GM18519 (cell line): ENCODE measurements at regions not wholly inside any gene's neighbourhood (a gene's known extent, or its start where the extent isn't known, plus 50 kb on each side); places are given as distances from the start of the nearest gene placed in this dataset.
"Not testable (repeated sequence)": the region's sequence is repeated elsewhere in the genome, so short reads cannot be mapped to it uniquely, and the experiment has no call there.

Experiments used
- ATAC-seq: cut with Tn5 transposase; IDR thresholded peaks from one replicate; pipeline ENCODE4 v1.9.1; 2021; ENCODE audit warnings: mild to moderate bottlenecking, moderate library complexity; ENCODE audit not compliant: unreplicated experiment, low FRiP score

GRCh38 chr10:43852644-43853214 is 204.0 kb upstream of the ZNF32 start:
- ATAC-seq: no peak

DNA sequence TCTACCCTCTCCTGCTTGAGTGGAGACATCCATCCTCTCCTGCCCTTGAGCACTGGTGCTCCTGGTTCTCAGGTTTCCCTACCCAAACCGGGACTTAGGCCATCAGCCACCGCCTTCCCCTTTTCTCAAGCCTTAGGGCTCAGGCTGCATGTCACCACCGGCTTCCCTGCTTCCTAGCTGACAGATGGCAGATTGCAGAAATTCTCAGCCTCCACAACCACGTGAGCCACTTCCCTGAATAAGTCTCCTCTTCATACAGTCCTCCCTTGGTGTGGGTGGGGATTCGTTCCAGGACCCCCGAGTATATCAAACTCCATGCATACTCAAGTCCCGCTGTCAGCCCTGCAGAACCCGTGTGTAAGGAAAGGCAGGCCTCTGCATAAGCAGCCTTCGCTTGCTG is 203.5 kb upstream of the ZNF32 start:
- ATAC-seq: no peak

GRCh38 chr10:43851030-43851429 is 202.3 kb upstream of the ZNF32 start:
- ATAC-seq: no peak

DNA sequence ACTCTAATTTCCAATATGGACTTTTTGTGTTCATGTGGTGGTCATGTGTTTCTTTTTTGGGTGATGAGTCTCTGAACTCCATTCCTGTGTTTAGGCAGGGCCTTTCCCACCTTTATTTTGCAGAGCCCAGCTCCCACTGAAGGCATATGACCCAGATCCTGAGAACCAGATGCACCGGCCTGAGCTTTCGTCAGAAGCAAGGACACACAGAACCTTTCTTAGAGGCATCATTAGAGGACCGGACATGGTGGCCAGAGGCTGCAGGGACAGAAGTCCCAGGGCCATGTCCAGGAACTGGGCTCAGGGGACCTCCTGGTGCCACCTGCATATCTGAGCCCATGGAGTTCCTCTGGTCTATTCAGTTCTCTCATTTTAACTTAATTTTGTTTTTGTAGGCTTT is 200.9 kb upstream of the ZNF32 start:
- ATAC-seq: no peak

GRCh38 chr10:43846968-43847367 is 198.3 kb upstream of the ZNF32 start:
- ATAC-seq: no peak

DNA sequence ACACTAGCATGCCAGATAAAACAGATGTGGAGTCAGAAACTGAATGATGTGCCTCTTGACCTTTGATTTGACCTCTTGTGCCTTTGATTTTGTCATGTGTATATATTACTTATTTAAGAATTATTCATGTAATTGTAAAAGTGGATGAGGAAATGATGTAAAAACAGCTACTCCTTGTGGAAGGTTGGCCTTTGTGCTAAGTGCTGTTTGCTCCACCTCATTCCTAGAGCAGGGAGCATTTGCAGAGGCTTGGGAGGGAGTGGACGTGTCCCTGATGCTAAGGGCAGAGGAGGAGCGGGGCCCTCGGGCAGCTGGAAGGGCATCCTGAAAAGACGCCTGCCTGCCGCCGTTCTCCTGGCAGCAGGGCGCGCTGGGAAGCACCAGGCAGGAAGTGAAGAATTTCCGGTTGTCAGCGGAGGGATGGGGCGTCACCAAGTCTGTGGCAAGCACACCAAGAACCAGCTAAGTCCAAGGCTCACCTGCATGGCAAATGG is 197.6 kb upstream of the ZNF32 start:
- no peak for ATAC-seq

- no peak for ATAC-seq
Measured at GRCh38 chr10:43845121-43845520, 196.4 kb upstream of the ZNF32 start.

DNA sequence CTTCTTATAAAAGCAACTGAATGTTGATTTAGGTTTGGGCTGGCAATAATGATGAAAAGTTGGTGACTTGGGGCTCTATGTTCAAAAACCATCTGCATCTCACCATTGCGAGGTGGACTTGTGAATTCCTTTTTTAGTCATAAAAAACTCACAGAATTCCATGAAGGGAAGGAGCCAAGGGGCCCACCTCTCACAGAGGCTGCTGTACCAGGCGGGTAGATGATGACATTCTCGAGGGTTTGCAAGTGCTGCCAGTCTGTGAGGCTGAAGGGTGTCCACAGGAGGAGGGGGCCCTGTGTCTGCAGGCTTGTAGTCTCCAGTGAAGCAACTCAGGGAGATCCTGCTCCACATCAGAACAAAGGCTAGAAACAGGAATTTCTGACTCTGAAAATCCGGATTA is 195.5 kb upstream of the ZNF32 start:
- ATAC-seq: no peak

- ATAC-seq: no peak
Measured at GRCh38 chr10:43843321-43844101, 194.8 kb upstream of the ZNF32 start.

DNA sequence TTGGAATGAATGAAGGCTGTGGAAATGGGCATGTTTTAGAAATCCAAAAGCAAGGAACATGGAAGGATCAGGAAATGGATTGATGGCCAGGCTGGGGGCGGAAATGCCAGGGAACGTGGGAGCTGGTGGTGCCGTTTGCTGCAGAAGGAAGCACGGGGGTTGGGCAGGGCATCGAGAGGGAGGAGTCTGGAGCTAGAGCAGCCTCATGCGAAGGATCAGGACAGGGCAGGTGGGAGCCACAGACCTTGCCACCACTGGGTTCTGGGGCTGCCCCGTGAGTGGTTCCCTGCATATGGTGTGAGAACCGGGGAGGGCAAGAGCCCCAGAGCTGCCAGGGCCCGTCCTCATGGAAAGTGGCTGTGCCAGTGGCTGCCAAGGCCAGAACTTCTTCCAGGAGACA is 193.8 kb upstream of the ZNF32 start:
- no peak for ATAC-seq

GRCh38 chr10:43842072-43842471 is 193.4 kb upstream of the ZNF32 start:
- no peak for ATAC-seq

DNA sequence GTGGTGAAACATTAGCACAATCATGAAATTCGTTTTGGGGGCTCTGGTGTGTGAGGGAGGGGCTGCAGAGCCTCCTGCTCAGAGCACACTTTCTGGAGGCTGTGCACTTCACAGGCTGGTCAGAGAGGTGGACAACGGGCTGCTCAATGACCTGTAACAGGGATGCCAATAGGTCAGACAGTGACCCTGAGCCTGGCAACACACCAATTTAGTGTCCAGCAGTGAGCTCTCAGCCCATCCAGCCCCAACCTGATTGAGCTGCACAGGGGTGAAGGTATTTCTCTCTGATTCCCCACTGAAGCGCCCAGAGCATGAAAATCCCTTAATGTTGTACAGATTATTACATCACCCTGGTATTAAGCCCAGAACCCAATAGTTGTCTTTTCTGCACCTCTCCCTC is 191.3 kb upstream of the ZNF32 start:
- no peak for ATAC-seq

DNA sequence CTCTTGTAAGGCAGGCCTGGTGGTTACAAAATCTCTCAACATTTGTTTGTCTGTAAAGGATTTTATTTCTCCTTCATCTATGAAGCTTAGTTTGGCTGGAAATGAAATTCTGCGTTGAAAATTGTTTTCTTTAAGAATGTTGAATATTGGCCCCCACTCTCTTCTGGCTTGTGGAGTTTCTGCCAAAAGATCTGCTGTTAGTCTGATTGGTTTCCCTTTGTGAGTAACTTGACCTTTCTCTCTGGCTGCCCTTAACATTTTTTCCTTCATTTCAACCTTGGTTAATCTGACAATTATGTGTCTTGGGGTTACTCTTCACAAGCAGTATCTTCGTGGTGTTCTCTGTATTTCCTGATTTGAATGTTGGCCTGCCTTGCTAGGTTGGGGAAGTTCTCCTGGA is 186.1 kb upstream of the ZNF32 start:
- ATAC-seq: not testable (repeated sequence)

GRCh38 chr10:43827853-43828252 is 179.2 kb upstream of the ZNF32 start:
- no peak for ATAC-seq

- ATAC-seq: no peak
Measured at GRCh38 chr10:43825984-43826383, 177.3 kb upstream of the ZNF32 start.

GRCh38 chr10:43825421-43825820 is 176.7 kb upstream of the ZNF32 start:
- ATAC-seq: no peak

DNA sequence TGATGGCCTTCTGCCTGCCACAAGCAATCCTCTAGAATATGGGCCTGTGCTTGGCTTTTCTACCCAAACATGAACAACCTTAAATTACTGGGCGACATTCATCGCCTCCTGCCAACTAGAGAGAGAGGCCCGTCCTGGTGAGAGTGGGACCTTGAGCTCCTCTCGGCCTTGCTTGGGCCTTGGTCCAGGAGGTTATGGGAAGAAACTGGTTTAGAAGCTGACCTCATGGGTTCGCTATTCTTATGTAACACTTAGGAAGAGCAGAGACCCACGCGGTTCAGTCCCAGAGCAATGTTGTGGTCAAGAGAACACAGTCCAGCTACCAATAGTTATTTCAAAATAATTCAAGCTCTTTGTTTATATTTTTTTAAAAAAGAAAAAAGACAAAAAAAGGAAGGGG is 176.3 kb upstream of the ZNF32 start:
- ATAC-seq: no peak

DNA sequence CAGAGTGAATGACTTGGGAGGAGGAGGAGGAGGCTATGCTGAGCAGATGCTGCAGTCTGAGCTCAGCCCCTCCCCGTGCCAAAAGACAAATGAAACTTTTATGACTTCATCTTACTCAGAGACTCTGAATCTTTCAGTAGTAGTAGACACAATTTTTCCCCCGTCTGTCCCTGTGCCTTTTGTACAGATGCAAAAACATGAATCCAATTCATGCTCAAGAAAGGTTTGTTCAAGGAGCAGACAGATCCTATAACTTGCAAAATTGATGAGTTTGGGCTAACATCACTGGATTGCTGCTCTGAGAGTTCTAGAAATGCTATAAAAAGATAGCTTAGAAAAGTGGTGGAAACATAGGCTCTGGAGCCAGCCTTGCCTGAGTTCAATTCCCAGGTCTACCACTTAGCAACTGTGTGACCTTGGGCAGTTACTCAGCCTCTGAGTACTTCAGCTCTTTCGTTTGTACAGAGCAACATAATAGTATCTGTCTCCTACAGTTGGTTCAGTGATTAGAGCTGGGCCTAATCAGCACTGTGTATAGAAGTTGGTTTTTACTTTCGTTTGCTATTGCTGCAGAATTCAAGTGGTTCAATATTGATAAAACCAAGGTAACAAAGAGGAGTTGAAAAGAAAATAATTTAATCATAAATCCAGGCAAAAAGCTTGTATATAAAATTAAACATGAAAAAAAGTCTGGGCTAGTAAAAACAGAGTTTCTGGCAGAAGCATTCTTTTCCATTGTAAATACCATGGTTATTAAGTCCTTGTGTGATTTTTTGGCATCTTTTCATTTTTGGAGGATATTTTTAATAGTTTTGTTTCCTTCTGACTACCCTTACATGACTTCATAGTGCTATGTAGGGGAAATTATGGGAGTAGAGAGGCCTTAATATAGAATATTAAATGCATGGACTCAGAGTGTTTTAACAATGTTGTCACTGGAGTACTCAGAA is 174.2 kb upstream of the ZNF32 start:
- ATAC-seq: no peak

- no peak for ATAC-seq
Measured at GRCh38 chr10:43821103-43821502, 172.4 kb upstream of the ZNF32 start.

DNA sequence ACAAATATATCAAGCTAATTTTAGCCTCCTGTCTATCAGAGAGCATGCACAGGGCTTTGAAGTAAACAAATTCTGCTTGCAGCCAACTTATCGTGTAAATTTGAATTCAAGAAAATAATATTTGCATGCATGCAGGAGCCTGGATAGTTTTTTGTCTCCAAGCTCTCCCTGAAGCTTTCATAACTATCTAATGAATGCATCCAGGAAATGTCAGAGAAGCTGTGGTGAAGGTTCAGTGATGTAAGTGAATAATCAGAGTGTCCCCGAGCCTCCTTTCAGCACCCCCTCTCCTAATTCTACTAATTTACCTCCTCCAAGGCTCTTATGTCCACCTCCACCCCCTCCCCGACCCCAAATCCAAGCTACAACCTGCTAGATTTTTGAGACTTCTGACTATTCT is 172.0 kb upstream of the ZNF32 start:
- ATAC-seq: no peak
